ENCODE measurements at regions not wholly inside any gene's neighbourhood (a gene's known extent, or its start where the extent isn't known, plus 50 kb on each side); places are given as distances from the start of the nearest gene placed in this dataset.
A peak's percentile ranks its signal among the peaks of the same experiment; 100 is the strongest.

DNA sequence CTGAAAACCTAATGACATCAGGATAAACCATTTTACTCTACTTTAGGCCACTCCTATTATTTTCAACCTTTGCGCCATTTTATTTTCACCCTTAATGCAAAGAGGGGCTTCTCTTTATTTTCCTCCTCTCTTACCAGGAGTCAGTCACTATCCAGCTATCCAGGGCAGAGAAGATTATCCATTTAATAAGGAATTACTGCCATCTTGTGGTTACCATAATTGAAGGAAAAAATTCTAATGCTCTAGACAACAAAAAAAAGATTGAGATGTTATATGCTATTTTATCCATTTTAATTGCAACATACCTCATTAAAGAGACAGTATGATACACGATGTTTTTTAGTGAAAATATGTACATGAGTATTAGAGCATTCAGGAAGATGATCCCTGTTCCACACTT is 514.5 kb upstream of the FAM241A start:
- TF ChIP-seq EZH2 (IDR thresholded peaks at IDR 0.05; ENCODE audit: borderline replicate concordance, low read length) (no peak), CTCF (conservative IDR thresholded peaks at IDR 0.05 in 1 of 2, IDR thresholded peaks at IDR 0.05 in 1 of 2; ENCODE audit: extremely low read depth in 1 of 2, insufficient read depth in 1 of 2, low read depth in 1 of 2, low read length in 2 of 2) (peak; percentile 33 to 52)

Data from mammary epithelial cell (primary cell).